Activated CD8-positive, alpha-beta T cell treated with anti-CD3 and anti-CD28 coated beads for 36 hours (primary cell): ENCODE measurements at regions not wholly inside any gene's neighbourhood (a gene's known extent, or its start where the extent isn't known, plus 50 kb on each side); places are given as distances from the start of the nearest gene placed in this dataset.

Experiments
- ATAC-seq: fragments of 200-7000 bp; cut with Tn5 transposase; one replicate; pipeline ENCODE4 v1.10.0; 2021; ENCODE audit warnings: mild to moderate bottlenecking, moderate library complexity
- CTCF ChIA-PET: fragments of 350-600 bp; sonication (Branson Sonifier 250); formaldehyde crosslinking; loops from one replicate; lab custom pipeline; 2021; ENCODE audit warnings: antibody characterized with exemption; lab: Charles Lee
- POLR2A ChIA-PET: fragments of 350-600 bp; sonication (Branson Sonifier 250); formaldehyde crosslinking; loops from one replicate; lab custom pipeline; 2021; ENCODE audit warnings: antibody characterized with exemption; lab: Charles Lee
- DNase-seq: peaks from one replicate; pipeline ENCODE4 v3.0.0-alpha.2; 2020
- H3K27ac Mint-ChIP-seq: one replicate; pipeline ENCODE4 v1.8.0; 2021; ENCODE audit warnings: mild to moderate bottlenecking, mixed read lengths
- H3K27me3 Mint-ChIP-seq: one replicate; pipeline ENCODE4 v1.8.0; 2021; ENCODE audit warnings: mixed read lengths
- H3K36me3 Mint-ChIP-seq: one replicate; pipeline ENCODE4 v1.8.0; 2021; ENCODE audit warnings: low read depth, mixed read lengths
- H3K4me1 Mint-ChIP-seq: one replicate; pipeline ENCODE4 v1.8.0; 2021; ENCODE audit warnings: low read depth, mixed read lengths
- H3K4me3 Mint-ChIP-seq: one replicate; pipeline ENCODE4 v1.8.0; 2021; ENCODE audit warnings: mild to moderate bottlenecking, moderate library complexity, mixed read lengths
- H3K9me3 Mint-ChIP-seq: one replicate; pipeline ENCODE4 v1.8.0; 2021; ENCODE audit warnings: mixed read lengths
- CTCF ChIP-seq: fragments of 200-600 bp; IDR thresholded peaks from one replicate; pipeline ENCODE4 v1.8.0; 2022; ENCODE audit warnings: antibody characterized with exemption, mild to moderate bottlenecking
- intact Hi-C: fragments of 100-400 bp; cut with micrococcal nuclease; formaldehyde crosslinking; loops from one replicate; pipeline ENCODE4 v1.10.0; 2022

DNA sequence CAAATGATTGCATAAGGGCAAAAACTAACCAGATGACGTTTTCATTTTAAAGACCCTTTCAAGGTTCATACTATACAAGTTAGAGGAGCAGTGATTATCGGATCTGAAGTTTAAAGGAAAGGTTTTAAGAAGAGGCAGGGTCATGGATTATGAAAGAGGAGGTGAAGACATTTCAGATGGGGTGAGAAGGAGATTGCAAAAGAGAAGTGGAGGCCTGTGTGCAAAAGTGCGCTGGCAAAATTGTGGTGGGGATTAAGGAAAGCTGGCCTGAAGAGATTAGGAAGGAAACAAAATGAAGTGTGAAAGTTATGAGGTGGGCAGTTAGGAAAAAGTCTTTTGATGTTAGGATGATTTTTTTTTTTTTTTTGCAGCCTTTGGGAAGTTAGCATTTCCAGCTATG lies 935.7 kb upstream of the FAM98A start:
- no peak for TF ChIP-seq CTCF
- CTCF ChIA-PET = no interaction called here
- Mint-ChIP-seq H3K27me3 (no peaks in the 10 kb centered on the region), H3K4me1 (no peaks in the 10 kb centered on the region), H3K27ac (no peak overlapping the region), H3K36me3 (no peaks in the 10 kb centered on the region), H3K4me3 (no peak overlapping the region), H3K9me3 (peaks cover 13% of the 10 kb centered on the region)
- DNase-seq (no peak), ATAC-seq (no peak)
- intact Hi-C loops = no loop called here
- POLR2A ChIA-PET = no interaction called here

GRCh38 chr2:34534341-34534740 lies 935.2 kb upstream of the FAM98A start:
- ATAC-seq (no peak), DNase-seq (no peak)
- Mint-ChIP-seq H3K4me3 (no peak overlapping the region), H3K4me1 (no peaks in the 10 kb centered on the region), H3K9me3 (peaks cover 11% of the 10 kb centered on the region), H3K27ac (no peak overlapping the region), H3K27me3 (no peaks in the 10 kb centered on the region), H3K36me3 (no peaks in the 10 kb centered on the region)
- intact Hi-C loops = no loop called here
- ChIA-PET CTCF (interaction anchor here (0.6 kb wide), 1 partner anchor 95 kb away, joined by 3 read pairs; no protein-coding TSS in a partner anchor), POLR2A (no interaction called here)
- TF ChIP-seq CTCF = no peak

GRCh38 chr2:34533585-34534183 lies 934.6 kb upstream of the FAM98A start:
- intact Hi-C loops = no loop called here
- ATAC-seq (no peak), DNase-seq (no peak)
- H3K4me1 Mint-ChIP-seq = no peaks in the 10 kb centered on the region
- H3K27me3 Mint-ChIP-seq = no peaks in the 10 kb centered on the region
- no peaks in the 10 kb centered on the region for H3K36me3 Mint-ChIP-seq
- CTCF ChIA-PET = interaction anchor here (0.6 kb wide), 1 partner anchor 96 kb away, joined by 3 read pairs; no protein-coding TSS in a partner anchor
- H3K4me3 Mint-ChIP-seq = no peak overlapping the region
- POLR2A ChIA-PET = no interaction called here
- TF ChIP-seq CTCF = no peak
- H3K9me3 Mint-ChIP-seq = peaks cover 8% of the 10 kb centered on the region
- H3K27ac Mint-ChIP-seq = no peak overlapping the region

- no peaks in the 10 kb centered on the region for H3K27me3 Mint-ChIP-seq
- no peaks in the 10 kb centered on the region for H3K36me3 Mint-ChIP-seq
- no peak for TF ChIP-seq CTCF
- peaks cover 3% of the 10 kb centered on the region for H3K9me3 Mint-ChIP-seq
- ChIA-PET CTCF (no interaction called here), POLR2A (no interaction called here)
- no peak for DNase-seq
- no peaks in the 10 kb centered on the region for H3K4me1 Mint-ChIP-seq
- intact Hi-C loops = no loop called here
- H3K27ac Mint-ChIP-seq = no peak overlapping the region
- H3K4me3 Mint-ChIP-seq = no peak overlapping the region
- no peak for ATAC-seq
Measured at GRCh38 chr2:34529965-34530364, 930.9 kb upstream of the FAM98A start.

GRCh38 chr2:34523958-34524514 lies 924.9 kb upstream of the FAM98A start:
- POLR2A ChIA-PET = no interaction called here
- intact Hi-C loops = no loop called here
- TF ChIP-seq CTCF = no peak
- CTCF ChIA-PET = no interaction called here
- DNase-seq (no peak), ATAC-seq (no peak)
- Mint-ChIP-seq H3K36me3 (no peaks in the 10 kb centered on the region), H3K4me1 (no peaks in the 10 kb centered on the region), H3K9me3 (no peaks in the 10 kb centered on the region), H3K27ac (no peak overlapping the region), H3K4me3 (no peak overlapping the region), H3K27me3 (no peaks in the 10 kb centered on the region)
